ENCODE measurements at regions not wholly inside any gene's neighbourhood (a gene's known extent, or its start where the extent isn't known, plus 50 kb on each side); places are given as distances from the start of the nearest gene placed in this dataset.

DNA sequence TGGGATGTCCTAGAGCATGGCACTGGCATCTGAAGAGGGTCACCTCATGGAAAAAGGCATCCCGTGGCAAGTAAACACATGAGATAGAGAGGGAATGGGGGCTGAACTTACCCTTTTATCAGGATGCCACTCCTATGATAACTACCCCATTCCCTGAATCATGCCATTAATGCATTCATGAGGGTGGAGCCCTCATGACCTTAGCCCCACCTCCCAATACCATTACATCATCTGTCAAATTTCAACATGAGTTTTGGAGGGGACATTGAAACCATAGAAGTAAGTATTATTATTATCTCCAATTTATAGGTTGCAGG lies 65.2 kb downstream of the MTNR1B start:
- TF ChIP-seq, protein P1, sequence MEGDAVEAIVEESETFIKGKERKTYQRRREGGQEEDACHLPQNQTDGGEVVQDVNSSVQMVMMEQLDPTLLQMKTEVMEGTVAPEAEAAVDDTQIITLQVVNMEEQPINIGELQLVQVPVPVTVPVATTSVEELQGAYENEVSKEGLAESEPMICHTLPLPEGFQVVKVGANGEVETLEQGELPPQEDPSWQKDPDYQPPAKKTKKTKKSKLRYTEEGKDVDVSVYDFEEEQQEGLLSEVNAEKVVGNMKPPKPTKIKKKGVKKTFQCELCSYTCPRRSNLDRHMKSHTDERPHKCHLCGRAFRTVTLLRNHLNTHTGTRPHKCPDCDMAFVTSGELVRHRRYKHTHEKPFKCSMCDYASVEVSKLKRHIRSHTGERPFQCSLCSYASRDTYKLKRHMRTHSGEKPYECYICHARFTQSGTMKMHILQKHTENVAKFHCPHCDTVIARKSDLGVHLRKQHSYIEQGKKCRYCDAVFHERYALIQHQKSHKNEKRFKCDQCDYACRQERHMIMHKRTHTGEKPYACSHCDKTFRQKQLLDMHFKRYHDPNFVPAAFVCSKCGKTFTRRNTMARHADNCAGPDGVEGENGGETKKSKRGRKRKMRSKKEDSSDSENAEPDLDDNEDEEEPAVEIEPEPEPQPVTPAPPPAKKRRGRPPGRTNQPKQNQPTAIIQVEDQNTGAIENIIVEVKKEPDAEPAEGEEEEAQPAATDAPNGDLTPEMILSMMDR (IDR thresholded peaks at IDR 0.05): no peak
- TF ChIP-seq POLR2A (IDR thresholded peaks at IDR 0.05): no peak

All from adrenal gland (tissue), 5 donors.